HG03469 (cell line): ENCODE measurements at regions not wholly inside any gene's neighbourhood (a gene's known extent, or its start where the extent isn't known, plus 50 kb on each side); places are given as distances from the start of the nearest gene placed in this dataset.

ENCODE experiments used
- ATAC-seq: cut with Tn5 transposase; IDR thresholded peaks from one replicate; pipeline ENCODE4 v1.9.1; 2021; ENCODE audit warnings: mild to moderate bottlenecking, moderate library complexity, moderate number of reproducible peaks; ENCODE audit not compliant: unreplicated experiment

DNA sequence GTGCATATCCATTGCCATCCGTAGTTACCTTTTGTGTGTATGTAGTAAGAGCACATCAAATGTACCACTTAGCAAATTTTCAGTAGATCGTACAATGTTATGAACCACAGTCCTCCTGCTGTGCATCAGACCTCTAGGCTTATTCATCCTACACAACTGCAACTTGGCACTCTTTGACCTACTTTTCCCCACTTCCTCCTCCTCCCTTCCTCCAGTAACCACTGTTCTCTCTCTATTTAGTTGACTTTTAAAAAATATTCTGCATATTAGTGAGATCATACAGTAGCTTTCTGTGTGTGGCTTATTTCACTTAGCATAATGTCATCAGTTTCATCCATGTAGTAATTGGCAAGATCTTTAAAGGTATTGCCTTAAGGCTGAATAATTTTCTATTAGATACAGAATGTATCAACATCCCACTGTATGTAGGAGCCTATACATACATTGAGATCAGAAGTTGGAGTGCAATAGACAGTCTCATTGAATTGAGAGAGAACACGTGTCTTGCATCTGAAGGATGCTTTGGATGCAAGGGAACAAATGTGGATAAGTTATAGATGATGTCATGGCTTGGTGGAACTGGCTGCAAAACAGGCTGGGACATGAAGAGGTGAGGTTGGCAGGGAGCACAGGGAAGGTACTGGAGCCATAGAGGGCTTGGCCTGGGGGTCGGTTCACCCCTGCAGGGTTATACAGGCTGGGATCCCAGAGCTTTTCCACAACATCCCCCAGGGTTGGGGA, 83.0 kb upstream of the FAM180A start:
- no peak for ATAC-seq

DNA sequence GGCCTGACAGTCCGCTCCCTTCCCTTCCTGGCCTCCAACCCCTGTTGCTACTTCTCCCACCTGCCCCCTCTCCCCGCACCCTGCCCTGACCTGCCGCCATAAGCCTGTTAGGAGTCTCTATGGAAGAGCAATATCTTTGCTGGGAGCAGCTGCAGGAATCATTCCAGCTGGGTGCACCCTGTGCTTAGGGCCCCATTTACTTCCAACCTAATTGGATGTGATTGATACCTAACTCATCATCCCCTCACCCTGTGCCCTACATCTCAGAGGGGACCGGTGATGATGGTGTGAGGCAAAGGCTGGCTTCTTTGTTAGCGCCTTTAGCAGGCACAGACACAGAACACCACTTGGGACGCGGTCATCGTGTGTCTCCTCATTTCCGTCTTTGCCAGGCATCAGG, 80.0 kb upstream of the FAM180A start:
- no peak for ATAC-seq

DNA sequence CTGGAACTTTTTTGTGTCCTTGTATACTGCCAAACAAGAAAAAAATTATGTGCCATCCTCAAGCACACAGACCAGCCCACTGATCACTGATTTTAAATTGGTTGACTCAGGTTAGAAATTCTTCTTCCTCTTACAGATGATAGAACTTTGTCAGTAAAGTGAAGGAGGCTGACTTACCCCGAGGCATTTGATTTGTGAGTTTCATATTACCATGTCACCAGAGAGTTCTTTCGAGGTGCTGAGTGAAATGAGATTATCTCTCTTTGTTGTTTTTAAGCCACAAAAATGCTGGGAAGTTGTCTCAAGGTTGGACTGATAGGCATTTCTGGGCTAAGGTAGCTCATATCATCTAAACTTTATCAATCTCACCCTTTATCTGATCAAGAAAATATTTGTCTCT, 78.8 kb upstream of the FAM180A start:
- no peak for ATAC-seq

- ATAC-seq: no peak
These were observed 76.8 kb upstream of the FAM180A start for GRCh38 chr7:135825406-135825805.

DNA sequence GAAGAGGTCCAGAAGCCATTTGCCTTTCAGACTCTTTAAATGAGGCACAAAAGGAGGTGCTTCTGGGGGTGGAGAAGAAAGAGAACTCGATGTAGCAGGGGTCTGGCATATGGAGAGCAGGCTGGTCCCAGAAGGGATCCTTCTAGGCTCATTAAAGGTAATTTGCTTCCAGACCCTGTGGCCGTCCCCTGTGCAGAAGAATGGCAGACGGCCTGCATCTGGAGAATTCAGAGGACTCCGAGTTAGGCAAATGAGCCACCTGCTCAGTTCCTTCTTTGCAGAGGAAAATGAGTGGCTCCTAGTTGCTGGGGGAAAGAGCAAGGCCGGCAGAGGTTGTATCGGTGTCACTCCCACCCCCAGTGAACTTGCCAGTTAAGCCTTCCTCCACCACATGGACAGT, 73.8 kb upstream of the FAM180A start:
- no peak for ATAC-seq

DNA sequence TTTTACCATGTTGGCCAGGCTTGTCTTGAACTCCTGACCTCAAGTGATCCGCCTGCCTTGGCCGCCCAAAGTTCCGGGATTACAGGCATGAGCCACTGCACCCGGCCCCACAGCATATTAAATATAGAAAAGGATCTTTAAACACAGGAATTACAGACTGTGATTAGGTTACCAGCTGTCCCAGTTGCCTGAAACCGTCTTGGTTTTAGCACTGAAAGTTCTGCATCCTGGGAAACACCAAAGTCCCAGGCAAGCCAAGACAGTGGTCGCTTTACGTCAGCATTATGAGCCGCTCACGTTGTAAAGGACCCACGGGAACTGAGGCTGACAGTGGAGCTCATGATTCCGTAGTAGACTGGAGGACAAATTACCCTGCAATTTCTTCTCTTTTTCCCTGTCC, 69.0 kb upstream of the FAM180A start:
- ATAC-seq: no peak

GRCh38 chr7:135815033-135815432, 66.4 kb upstream of the FAM180A start:
- ATAC-seq: no peak

GRCh38 chr7:135812148-135812547, 63.5 kb upstream of the FAM180A start:
- ATAC-seq: no peak

DNA sequence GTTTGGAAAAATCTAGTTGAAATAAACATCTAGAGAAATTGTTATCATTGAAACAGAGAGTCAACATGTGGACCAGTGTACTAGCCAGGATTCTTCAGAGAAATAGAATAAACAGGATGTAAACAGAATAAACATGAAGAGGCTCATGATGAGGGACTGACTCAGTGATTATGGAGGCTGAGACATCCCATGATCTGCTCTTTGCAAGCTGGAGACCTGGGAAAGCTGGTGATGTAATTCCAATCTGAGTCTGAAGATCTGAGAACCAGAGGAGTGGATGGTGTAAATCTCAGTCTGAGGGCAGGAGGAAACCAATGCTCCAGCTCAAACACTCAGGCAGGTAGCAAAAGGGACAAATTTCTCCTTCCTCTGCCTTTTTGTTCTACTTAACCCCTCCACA, 62.9 kb upstream of the FAM180A start:
- ATAC-seq: no peak

GRCh38 chr7:135808206-135808605, 59.6 kb upstream of the FAM180A start:
- no peak for ATAC-seq

GRCh38 chr7:135803143-135803542, 54.5 kb upstream of the FAM180A start:
- no peak for ATAC-seq

DNA sequence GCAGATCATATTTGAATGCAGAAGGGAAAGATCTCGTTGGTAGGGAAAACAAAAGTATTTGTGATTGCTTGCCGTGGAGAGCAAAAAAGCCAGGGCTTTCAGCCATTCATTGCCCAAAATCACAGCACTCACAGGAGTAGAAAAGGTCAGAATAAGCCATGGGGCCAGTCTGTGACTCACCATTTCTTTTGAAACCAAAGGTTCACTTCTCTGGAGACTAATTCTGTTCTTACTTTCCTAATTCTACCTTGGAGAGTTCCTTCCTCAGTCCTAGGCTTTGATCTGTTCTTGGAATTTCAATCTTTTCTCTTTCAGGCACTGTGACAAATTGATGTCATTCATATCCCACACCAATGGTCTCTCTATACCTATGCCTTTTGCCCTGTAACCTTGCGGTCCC, 54.1 kb upstream of the FAM180A start:
- ATAC-seq: no peak

GRCh38 chr7:135801877-135802276, 53.3 kb upstream of the FAM180A start:
- ATAC-seq: no peak

DNA sequence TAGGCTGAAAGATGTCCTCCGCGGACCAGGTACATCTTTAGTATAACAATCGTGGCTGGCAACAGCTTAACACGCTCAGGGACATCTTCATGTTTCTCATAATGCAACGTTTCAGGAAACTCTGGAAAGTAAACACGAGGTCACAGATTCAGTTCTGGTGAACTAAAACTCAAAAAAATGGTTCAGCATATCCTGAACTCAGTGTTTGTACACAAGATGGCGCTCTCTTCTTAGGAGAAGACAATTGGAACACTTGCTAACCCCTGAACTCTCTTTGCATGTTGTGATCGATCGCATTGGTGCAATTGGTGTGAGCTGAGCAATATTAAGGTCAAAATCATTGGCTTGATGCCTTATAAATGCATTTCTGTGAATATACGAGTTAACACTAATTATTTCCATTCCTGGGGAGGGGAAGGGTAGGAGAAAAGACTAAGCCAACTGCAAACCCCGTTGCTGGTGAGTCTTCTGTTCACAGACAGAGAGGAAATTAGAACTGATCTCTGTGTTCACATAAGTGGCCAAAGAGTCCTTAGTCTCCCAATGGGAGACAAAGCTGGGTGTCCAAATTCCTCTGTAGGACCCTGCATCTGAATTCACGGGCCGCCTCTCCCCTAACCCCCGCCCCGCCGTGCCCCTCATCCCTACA, 52.6 kb upstream of the FAM180A start:
- no peak for ATAC-seq

DNA sequence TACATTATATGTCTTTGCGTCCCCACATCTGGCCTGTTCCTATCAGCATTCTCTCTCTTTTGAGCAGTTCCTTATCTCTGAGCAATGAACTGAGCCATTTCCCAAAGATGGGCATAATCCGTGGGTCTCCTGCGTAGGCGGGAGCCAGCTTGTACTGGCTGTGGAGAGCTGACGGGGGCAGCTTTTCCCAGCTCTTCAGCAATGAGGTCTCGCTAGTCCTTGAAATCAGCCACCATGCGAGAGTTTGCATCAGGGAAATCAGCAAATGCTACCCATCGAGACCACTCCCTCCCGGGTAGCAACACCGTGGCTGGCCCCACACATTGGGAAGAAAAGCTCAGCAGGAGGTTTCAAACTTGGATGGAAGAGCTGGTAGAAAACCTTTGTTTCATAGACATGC, 51.9 kb upstream of the FAM180A start:
- ATAC-seq: no peak

- ATAC-seq: no peak
These were observed 51.3 kb upstream of the FAM180A start for GRCh38 chr7:135799881-135800280.
